IMR-90 (cell line): ENCODE measurements at regions not wholly inside any gene's neighbourhood (a gene's known extent, or its start where the extent isn't known, plus 50 kb on each side); places are given as distances from the start of the nearest gene placed in this dataset.

Experiments used
- ATAC-seq: fragments of 200-7000 bp; cut with Tn5 transposase; 2 replicates; pipeline ENCODE4 v1.9.1; 2020; ENCODE audit warnings: low read depth, mild to moderate bottlenecking, moderate library complexity
- BruUV-seq: library from RNA; stranded (reverse); fragments of 400-500 nt; replicated peaks from 2 replicates; lab custom pipeline; 2021; lab: Mats Ljungman, UMichigan
- CTCF ChIA-PET: fragments of 300-600 bp; formaldehyde crosslinking; extraction: SDS; loops from one replicate; lab custom pipeline; 2021; ENCODE audit warnings: antibody characterized with exemption; lab: Yijun Ruan, JAX
- POLR2A ChIA-PET: fragments of 300-600 bp; sonication (Branson Sonifier 250); formaldehyde crosslinking; loops from one replicate; lab custom pipeline; 2022; ENCODE audit warnings: antibody characterized with exemption; ENCODE audit not compliant: unreplicated experiment; lab: Charles Lee
- DNase-seq: peaks from one replicate; pipeline ENCODE4 v3.0.0; 2013
- H2AFZ ChIP-seq: replicated peaks from 2 replicates; pipeline ENCODE3; 2013; ENCODE audit warnings: low read length, mild to moderate bottlenecking; ENCODE audit not compliant: poor library complexity
- H2AK5ac ChIP-seq: 2 replicates; pipeline ENCODE4 v1.6.1; 2013; ENCODE audit warnings: low read depth, low read length, inconsistent platforms
- H2AK9ac ChIP-seq: replicated peaks from 2 replicates; pipeline ENCODE3; 2013; ENCODE audit warnings: mild to moderate bottlenecking, low read depth, low read length, moderate library complexity; ENCODE audit not compliant: poor library complexity
- H2BK120ac ChIP-seq: 2 replicates; pipeline ENCODE4 v1.6.1; 2013; ENCODE audit warnings: low read depth, low read length, inconsistent platforms
- H2BK15ac ChIP-seq: 3 replicates; pipeline ENCODE4 v1.6.1; 2013; ENCODE audit warnings: low read depth, low read length, inconsistent platforms
- H2BK20ac ChIP-seq: 2 replicates; pipeline ENCODE4 v1.6.1; 2013; ENCODE audit warnings: low read depth, mild to moderate bottlenecking, inconsistent platforms, low read length, moderate library complexity
- H2BK5ac ChIP-seq: 2 replicates; pipeline ENCODE4 v1.6.1; 2013; ENCODE audit warnings: mild to moderate bottlenecking, low read depth, low read length, inconsistent platforms; ENCODE audit not compliant: poor library complexity, severe bottlenecking
- H3K14ac ChIP-seq: replicated peaks from 2 replicates; pipeline ENCODE4 v1.6.1; 2013; ENCODE audit warnings: low read depth, low read length, inconsistent platforms
- H3K18ac ChIP-seq: 2 replicates; pipeline ENCODE4 v1.6.1; 2013; ENCODE audit warnings: low read depth, low read length, control low read depth
- H3K23ac ChIP-seq: 2 replicates; pipeline ENCODE4 v1.6.1; 2013; ENCODE audit warnings: low read depth, low read length, inconsistent platforms
- H3K27ac ChIP-seq: 2 replicates; pipeline ENCODE4 v1.5.1; 2013; ENCODE audit warnings: mild to moderate bottlenecking, control low read depth, low read length; ENCODE audit not compliant: insufficient read depth
- H3K27me3 ChIP-seq: 2 replicates; pipeline ENCODE4 v1.6.1; 2013; ENCODE audit warnings: low read length; ENCODE audit not compliant: control insufficient read depth, insufficient read depth
- H3K36me3 ChIP-seq: 2 replicates; pipeline ENCODE4 v1.6.1; 2013; ENCODE audit warnings: low read length, mixed read lengths; ENCODE audit not compliant: control insufficient read depth, insufficient read depth
- H3K4ac ChIP-seq: 2 replicates; pipeline ENCODE4 v1.6.1; 2013; ENCODE audit warnings: low read depth, low read length, inconsistent platforms
- H3K4me1 ChIP-seq: 2 replicates; pipeline ENCODE4 v1.6.1; 2013; ENCODE audit warnings: low read length, mixed read lengths; ENCODE audit not compliant: control insufficient read depth, insufficient read depth
- H3K4me2 ChIP-seq: 2 replicates; pipeline ENCODE4 v1.6.1; 2013; ENCODE audit warnings: low read depth, mild to moderate bottlenecking, control low read depth, low read length, moderate library complexity
- H3K4me3 ChIP-seq: 2 replicates; pipeline ENCODE4 v1.5.1; 2013; ENCODE audit warnings: low read depth, mild to moderate bottlenecking, control low read depth, low read length, moderate library complexity; ENCODE audit not compliant: insufficient read depth
- H3K56ac ChIP-seq: 2 replicates; pipeline ENCODE4 v1.6.1; 2013; ENCODE audit warnings: low read length, inconsistent platforms; ENCODE audit not compliant: insufficient read depth; ENCODE audit errors: extremely low read depth
- H3K79me1 ChIP-seq, 2 experiments: 2 replicates each; pipeline ENCODE4 v1.6.1; 2013; ENCODE audit warnings: low read length in 2 of 2, inconsistent platforms in 1 of 2, low read depth in 1 of 2
- H3K9ac ChIP-seq: 2 replicates; pipeline ENCODE4 v1.6.1; 2013; ENCODE audit warnings: low read depth, low read length, control low read depth
- H3K9me1 ChIP-seq: 2 replicates; pipeline ENCODE4 v1.6.1; 2013; ENCODE audit warnings: low read length, inconsistent platforms; ENCODE audit not compliant: insufficient read depth
- H3K9me3 ChIP-seq: 2 replicates; pipeline ENCODE4 v1.6.1; 2013; ENCODE audit warnings: low read length; ENCODE audit not compliant: control insufficient read depth, insufficient read depth
- H4K20me1 ChIP-seq: 2 replicates; pipeline ENCODE4 v1.6.1; 2013; ENCODE audit warnings: low read length, inconsistent platforms; ENCODE audit not compliant: insufficient read depth
- H4K5ac ChIP-seq: 2 replicates; pipeline ENCODE4 v1.6.1; 2013; ENCODE audit warnings: mild to moderate bottlenecking, low read depth, low read length, control low read depth
- H4K8ac ChIP-seq, 2 experiments: 2 replicates each; pipeline ENCODE4 v1.6.1; 2013; ENCODE audit warnings: low read depth in 2 of 2, low read length in 2 of 2, control low read depth in 1 of 2, inconsistent platforms in 1 of 2
- H4K91ac ChIP-seq: 2 replicates; pipeline ENCODE4 v1.6.1; 2013; ENCODE audit warnings: low read depth, low read length, inconsistent platforms; ENCODE audit not compliant: insufficient read depth
- BHLHE40 ChIP-seq: fragments of 150-350 bp; IDR thresholded peaks from 2 replicates; pipeline ENCODE4 v1.6.1; 2016; ENCODE audit warnings: mild to moderate bottlenecking, low read depth, low read length
- CEBPB ChIP-seq: IDR thresholded peaks from 2 replicates; pipeline ENCODE4 v1.6.1; 2012; ENCODE audit warnings: low read depth, low read length, improper control_type of control experiment
- CHD1 ChIP-seq: IDR thresholded peaks from 2 replicates; pipeline ENCODE4 v1.6.1; 2012; ENCODE audit warnings: low read depth, low read length, improper control_type of control experiment
- FOS ChIP-seq: fragments of 150-350 bp; IDR thresholded peaks from 2 replicates; pipeline ENCODE4 v1.6.1; 2016; ENCODE audit warnings: low read depth, low read length
- MAFK ChIP-seq: IDR thresholded peaks from 2 replicates; pipeline ENCODE4 v1.6.1; 2012; ENCODE audit warnings: low read depth, low read length, improper control_type of control experiment
- MAZ ChIP-seq: IDR thresholded peaks from 2 replicates; pipeline ENCODE4 v1.6.1; 2012; ENCODE audit warnings: low read depth, mild to moderate bottlenecking, low read length, improper control_type of control experiment, moderate library complexity, borderline replicate concordance
- MXI1 ChIP-seq: IDR thresholded peaks from 2 replicates; pipeline ENCODE4 v1.6.1; 2012; ENCODE audit warnings: low read depth, mild to moderate bottlenecking, low read length, moderate library complexity, borderline replicate concordance
- NFE2L2 ChIP-seq: fragments of 150-350 bp; IDR thresholded peaks from 2 replicates; pipeline ENCODE4 v1.6.1; 2016; ENCODE audit warnings: low read depth, mild to moderate bottlenecking, low read length
- POLR2A ChIP-seq: IDR thresholded peaks from 2 replicates; pipeline ENCODE4 v1.6.1; 2012; ENCODE audit warnings: mild to moderate bottlenecking, low read depth, low read length
- RAD21 ChIP-seq: IDR thresholded peaks from 2 replicates; pipeline ENCODE4 v1.6.1; 2012; ENCODE audit warnings: low read length, improper control_type of control experiment
- RCOR1 ChIP-seq: IDR thresholded peaks from 2 replicates; pipeline ENCODE4 v1.6.1; 2012; ENCODE audit warnings: mild to moderate bottlenecking, low read length, improper control_type of control experiment; ENCODE audit not compliant: insufficient replicate concordance
- RFX5 ChIP-seq: IDR thresholded peaks from 2 replicates; pipeline ENCODE4 v1.8.0; 2012; ENCODE audit warnings: low read depth, mild to moderate bottlenecking, low read length, moderate library complexity
- SMC3 ChIP-seq: fragments of 150-350 bp; IDR thresholded peaks from 2 replicates; pipeline ENCODE4 v1.6.1; 2016; ENCODE audit warnings: low read depth, mild to moderate bottlenecking, antibody characterized with exemption, low read length, moderate library complexity
- WGBS, 2 experiments: methylation state at CpG; one replicate each; pipeline versions ENCODE4 v1.1.5 to v1.1.7; 2013; ENCODE audit warnings: missing lambda C conversion rate in 2 of 2; ENCODE audit not compliant: insufficient read length in 1 of 2; ENCODE audit errors: extremely low coverage in 2 of 2; 5-methylcytosine and 5-hydroxymethylcytosine counted together
- dilution Hi-C: fragments of 300-500 bp; cut with HindIII; formaldehyde crosslinking; loops from one replicate; pipeline ENCODE4 v1.14.3; 2018; ENCODE audit warnings: low sequenced_read_pairs; ENCODE audit not compliant: unreplicated experiment
- in situ Hi-C: fragments of 300-500 bp; cut with MboI; formaldehyde crosslinking; loops from 3 replicates; pipeline ENCODE4 v1.14.3; 2019; ENCODE audit warnings: low sequenced_read_pairs, inconsistent platforms, mixed read lengths
- intact Hi-C: fragments of 100-400 bp; cut with micrococcal nuclease; formaldehyde crosslinking; loops from 2 replicates; pipeline ENCODE4 v1.10.0; 2022
- TF ChIP-seq, protein P1 (sequence below): fragments of 150-350 bp; IDR thresholded peaks from 2 replicates; pipeline ENCODE4 v1.6.1; 2016; ENCODE audit warnings: low read depth, mild to moderate bottlenecking, low read length, moderate library complexity, borderline replicate concordance
- TF ChIP-seq, protein P2 (sequence below): fragments of 150-350 bp; IDR thresholded peaks from 2 replicates; pipeline ENCODE4 v1.6.1; 2017; ENCODE audit warnings: mild to moderate bottlenecking, antibody characterized with exemption, low read length, low read depth

DNA sequence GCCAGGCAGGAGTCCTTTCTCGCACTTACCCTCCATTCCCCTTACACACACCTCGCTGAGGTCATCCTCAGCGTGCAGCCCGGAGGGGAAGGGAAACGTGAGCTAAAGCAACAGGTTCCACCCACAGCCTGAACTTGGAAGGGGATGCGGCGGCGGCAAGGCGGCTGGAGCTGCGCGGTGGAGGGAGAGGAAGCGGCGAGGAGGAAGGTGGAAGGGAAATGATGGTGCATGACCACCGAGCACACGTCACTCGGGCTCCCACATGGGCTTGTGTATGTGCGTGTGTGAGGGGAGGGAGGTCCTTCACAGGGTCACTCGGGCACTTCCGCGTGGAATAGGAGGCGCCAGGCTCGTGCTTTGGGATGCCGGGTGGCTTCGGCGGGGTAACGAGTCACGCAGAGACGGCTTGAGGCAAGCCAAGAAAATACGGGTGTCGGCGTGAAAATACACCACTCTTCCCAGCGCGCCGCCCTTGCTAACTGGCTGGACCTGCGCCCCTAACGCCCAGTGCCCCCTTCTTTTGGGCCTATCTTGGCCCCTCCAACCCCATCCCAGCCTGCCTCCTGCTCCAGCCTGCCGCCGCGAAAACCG, 225.5 kb upstream of the IL12A start:
- POLR2A ChIA-PET: no interaction called here
- H3K79me1 ChIP-seq: peaks cover 10 to 43% of the 10 kb centered on the region in 2 experiments; a peak in 3 of 4 replicates
- peak overlapping the region; percentile 96 for H2AK9ac ChIP-seq
- peak overlapping the region; percentile 37 to 95 for H4K8ac ChIP-seq
- H3K36me3 ChIP-seq: no peaks in the 10 kb centered on the region
- H4K20me1 ChIP-seq: peaks cover 4% of the 10 kb centered on the region
- peak overlapping the region; percentile 88 for H3K4ac ChIP-seq
- H3K14ac ChIP-seq: peak overlapping the region; percentile 66
- intact Hi-C loops (loop anchor here (5.0 to 10.0 kb wide), 3 partner anchors 126 to 652 kb away; no protein-coding TSS in a partner anchor), dilution Hi-C loops (no loop called here), in situ Hi-C loops (no loop called here)
- H3K56ac ChIP-seq: peak overlapping the region; percentile 73
- peak; percentile 7 for ATAC-seq
- peak overlapping the region; percentile 85 for H2AFZ ChIP-seq
- peak overlapping the region; percentile 91 for H3K9ac ChIP-seq
- peak overlapping the region; percentile 76 for H2BK20ac ChIP-seq
- peaks cover 14% of the 10 kb centered on the region for H3K4me1 ChIP-seq
- H3K4me2 ChIP-seq: peak overlapping the region; percentile 64
- H2BK120ac ChIP-seq: peak overlapping the region; percentile 78
- DNase-seq: peak; percentile 94
- H3K18ac ChIP-seq: peak overlapping the region; percentile 87
- peak overlapping the region; percentile 82 for H3K23ac ChIP-seq
- 1% methylated on average over 21 of the region's 40 CpGs; no CpG with 5 or more reads in 1 of the 2 experiments for WGBS, 2 experiments
- H3K27ac ChIP-seq: peak overlapping the region; percentile 91
- CTCF ChIA-PET: no interaction called here
- peak overlapping the region; percentile 92; the same call in 2 of the 3 replicates for H2BK15ac ChIP-seq
- peak overlapping the region; percentile 69 for H4K5ac ChIP-seq
- H3K4me3 ChIP-seq: peak overlapping the region; percentile 65
- peaks cover 18% of the 10 kb centered on the region for H3K9me1 ChIP-seq
- H3K9me3 ChIP-seq: no peaks in the 10 kb centered on the region
- H3K27me3 ChIP-seq: no peaks in the 10 kb centered on the region
- H4K91ac ChIP-seq: peak overlapping the region; percentile 92
- H2BK5ac ChIP-seq: peak overlapping the region; percentile 90
- H2AK5ac ChIP-seq: peak overlapping the region; percentile 91
- no TSS peak for BruUV-seq
- TF ChIP-seq MAZ (peak; percentile 70; the same call in 1 of the 2 replicates), FOS (no peak; the same call in none of the 2 replicates), CHD1 (peak; percentile 56; the same call in 1 of the 2 replicates), MAFK (no peak), RCOR1 (peak; percentile 62), MXI1 (peak; percentile 77), NFE2L2 (peak; percentile 31; the same call in 1 of the 2 replicates), RFX5 (no peak), CEBPB (peak; percentile 32; the same call in 1 of the 2 replicates), SMC3 (no peak), POLR2A (peak; percentile 87), BHLHE40 (peak; percentile 97), RAD21 (no peak; the same call in 1 of the 2 replicates)
- TF ChIP-seq, protein P1, sequence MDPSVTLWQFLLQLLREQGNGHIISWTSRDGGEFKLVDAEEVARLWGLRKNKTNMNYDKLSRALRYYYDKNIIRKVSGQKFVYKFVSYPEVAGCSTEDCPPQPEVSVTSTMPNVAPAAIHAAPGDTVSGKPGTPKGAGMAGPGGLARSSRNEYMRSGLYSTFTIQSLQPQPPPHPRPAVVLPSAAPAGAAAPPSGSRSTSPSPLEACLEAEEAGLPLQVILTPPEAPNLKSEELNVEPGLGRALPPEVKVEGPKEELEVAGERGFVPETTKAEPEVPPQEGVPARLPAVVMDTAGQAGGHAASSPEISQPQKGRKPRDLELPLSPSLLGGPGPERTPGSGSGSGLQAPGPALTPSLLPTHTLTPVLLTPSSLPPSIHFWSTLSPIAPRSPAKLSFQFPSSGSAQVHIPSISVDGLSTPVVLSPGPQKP: no peak
- TF ChIP-seq, protein P2, sequence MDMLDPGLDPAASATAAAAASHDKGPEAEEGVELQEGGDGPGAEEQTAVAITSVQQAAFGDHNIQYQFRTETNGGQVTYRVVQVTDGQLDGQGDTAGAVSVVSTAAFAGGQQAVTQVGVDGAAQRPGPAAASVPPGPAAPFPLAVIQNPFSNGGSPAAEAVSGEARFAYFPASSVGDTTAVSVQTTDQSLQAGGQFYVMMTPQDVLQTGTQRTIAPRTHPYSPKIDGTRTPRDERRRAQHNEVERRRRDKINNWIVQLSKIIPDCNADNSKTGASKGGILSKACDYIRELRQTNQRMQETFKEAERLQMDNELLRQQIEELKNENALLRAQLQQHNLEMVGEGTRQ: peak; percentile 58; the same call in 1 of the 2 replicates
